ENCODE measurements at regions not wholly inside any gene's neighbourhood (a gene's known extent, or its start where the extent isn't known, plus 50 kb on each side); places are given as distances from the start of the nearest gene placed in this dataset.

DNA sequence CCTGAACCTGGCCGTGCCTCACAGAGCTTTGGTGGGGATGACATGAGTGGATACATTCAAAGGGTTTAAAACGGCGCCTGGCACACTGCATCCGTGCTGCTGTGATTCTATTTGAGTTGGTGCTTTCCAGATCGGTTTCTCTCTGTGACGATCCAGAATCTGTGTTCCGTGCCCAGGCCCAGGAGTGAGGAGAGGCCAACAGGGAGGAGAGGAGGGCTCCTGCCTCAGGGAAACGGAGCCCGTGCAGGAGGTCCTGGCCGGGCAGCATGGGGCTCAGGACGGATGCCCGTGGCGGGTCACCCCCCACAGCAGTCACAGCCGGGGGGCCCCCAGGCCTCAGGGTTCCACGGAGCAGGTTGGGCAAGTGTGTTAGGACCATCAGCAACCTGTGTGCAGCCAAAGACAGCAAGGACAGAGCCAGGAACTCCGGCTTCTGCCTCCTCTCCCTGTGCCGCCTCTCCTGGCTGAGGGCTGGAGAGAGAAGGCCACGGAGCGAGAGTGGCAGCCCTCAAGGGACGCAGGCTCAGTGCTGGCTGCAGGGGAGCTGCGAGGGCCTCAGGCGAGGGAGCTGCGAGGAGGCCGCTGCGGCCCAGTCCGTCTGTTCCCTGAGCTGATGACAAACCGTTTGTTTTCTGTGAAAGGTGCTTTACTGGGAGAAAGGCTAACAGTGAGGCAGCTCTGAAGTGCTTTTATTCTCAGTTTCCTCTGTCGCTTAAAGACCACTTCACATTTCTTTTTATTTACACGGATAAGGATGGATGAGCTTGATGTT lies 99.3 kb downstream of the METRNL start:
- no peak for DNase-seq

DNA sequence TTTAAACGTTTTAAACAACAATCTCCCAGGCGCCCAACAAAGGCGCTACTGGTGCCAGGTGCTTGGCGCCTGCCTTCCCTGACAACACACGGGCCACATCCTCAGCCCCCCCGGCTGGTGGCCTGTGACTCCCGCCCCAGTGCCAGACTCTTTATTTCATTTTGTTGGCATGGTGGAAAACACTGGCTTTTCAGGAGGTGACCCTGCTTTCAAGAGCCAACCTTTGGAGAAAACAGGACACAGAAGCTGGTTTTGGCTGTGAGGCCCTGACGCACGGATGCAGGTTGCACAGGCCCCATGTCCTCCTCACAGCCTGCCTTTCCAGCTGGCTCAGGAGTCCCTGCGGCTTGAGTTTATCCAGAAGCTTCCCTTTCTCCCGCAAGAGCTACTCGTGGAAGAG lies 100.0 kb downstream of the METRNL start:
- no peak for DNase-seq

DNA sequence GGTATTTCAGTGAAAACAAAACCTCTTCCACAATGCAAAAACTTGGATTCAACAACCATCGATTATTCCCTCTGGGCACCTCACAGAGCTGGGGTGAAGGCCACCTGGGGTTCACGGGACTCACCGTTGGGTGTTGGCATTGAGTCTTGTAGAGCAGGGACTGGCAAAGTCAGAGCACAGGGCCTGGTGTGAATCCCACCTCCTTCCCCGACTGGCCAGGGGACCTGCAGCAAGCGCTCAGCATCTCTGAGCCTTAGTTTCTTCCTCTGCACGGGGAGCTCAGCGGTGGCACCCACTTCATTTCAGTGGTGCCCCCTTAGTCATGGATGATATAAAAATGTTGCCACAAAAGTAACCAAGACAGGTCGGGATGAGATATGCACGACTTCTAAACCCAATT lies 100.4 kb downstream of the METRNL start:
- no peak for DNase-seq

DNA sequence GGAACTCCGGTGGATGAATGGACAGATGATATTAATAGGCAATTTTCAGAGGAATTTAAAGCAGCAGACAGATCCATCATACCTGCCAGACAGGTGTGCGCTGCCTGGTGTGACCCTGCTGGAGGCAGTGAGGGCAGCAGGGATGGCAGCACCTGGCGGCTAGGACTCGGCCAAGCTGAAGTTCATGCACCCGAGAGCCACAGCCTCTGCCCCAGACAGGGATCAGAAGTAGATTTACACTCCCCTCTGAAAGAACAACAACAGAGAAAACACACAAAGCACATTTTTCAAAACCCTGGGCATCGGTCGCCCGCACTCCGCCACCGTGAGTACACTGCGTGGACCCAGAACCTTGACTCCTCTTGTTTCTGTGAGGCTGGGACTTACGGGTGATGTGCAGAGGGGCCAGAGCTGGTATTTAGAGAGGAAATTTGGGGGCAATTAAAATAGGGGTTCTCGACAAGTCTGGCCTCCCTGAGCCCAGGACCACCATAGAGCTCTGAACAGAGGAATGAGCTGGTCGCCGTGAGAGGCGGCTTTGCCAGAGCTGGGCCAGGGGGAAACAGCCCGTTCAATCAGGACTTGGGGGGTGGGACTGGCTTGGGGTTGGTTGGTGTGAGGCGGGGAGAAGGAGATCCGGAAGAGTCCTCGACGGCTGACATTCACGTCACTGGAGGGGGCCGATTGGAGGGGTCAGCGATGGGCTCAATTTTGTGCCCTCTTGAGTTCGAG lies 101.0 kb downstream of the METRNL start:
- DNase-seq: no peak

- no peak for DNase-seq
These were observed 101.6 kb downstream of the METRNL start for GRCh38 chr17:83180996-83181481.

DNA sequence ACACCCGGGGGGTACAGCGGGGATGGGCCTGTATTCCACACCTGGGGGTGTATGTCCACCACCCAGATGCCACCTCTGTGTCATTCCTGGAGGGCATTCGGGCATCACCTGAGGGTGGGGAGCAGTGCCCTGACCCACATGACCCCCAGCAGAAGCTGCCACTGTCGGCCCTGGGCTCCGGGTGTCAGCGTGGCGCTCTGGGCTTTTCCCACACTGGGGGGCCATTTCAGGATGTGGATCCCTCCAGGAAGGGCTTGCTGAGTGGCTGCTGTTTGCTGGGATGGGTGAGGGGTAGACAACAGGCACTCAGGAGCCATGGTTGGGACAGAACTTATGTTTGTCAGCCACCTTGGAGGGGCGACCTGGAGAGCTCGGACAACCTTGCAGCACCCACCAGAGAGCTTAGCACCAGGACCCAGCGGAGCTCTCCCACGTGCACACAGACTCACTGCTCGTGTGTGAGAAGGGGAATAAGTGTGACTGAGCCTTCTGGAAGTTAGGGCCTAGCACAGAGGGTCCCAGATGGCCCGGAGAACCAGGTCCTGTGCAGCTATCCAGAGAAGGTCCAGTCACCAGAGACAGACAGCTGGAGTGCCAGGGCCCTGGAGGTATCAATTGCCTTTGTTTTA lies 102.7 kb downstream of the METRNL start:
- no peak for DNase-seq

DNA sequence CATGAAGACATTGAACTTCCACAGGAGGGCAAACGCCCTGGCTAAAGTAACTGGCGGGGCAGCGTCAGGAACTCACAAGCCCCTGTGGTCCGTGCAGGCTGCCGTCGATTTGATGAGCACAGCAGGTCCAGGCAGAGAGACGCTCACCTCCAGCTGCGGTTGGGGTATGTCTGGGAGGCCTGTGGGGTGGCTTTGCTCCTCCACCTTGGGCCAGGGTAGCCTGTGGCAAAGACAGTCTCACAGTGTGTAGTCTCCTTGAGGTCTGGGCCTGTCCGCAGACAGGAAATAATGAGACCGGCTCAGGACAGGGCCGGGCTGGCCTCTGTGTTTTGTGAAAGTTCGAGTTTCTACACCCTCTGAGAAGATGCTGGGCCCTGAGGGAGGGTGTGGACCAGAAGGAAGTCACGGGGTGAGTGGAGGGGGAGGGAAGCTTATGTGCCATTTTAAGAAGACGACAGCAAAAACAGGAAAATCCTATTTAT lies 103.3 kb downstream of the METRNL start:
- DNase-seq: no peak

GRCh38 chr17:83183145-83183948 lies 103.9 kb downstream of the METRNL start:
- no peak for DNase-seq

DNA sequence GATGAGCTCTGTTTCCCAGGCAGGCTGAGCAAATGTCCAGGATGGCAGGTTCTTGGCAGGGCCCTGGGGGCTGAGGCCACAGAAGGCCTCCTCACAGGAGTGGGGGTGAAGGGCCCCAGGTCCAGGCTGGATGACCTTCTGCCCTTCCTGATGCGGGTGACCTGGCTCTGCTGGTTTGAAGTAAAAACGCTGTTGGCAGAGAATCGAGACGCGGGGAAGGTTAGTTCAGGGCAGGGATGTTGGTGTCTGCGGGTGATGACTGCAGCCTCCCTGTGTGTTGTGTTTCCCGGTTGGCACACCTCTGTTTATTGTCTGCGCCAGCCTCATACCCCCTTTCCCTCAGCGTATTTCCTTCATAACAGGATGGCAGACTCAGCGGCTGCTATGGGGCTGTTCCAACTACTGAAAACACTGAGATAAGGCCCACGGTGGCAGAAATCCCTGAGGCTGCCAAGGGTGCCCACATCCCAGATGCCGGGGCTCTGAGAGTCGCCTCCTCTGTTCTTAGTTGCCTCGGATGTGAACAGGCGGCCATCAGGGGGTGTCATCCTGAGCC lies 104.6 kb downstream of the METRNL start:
- DNase-seq: no peak

- DNase-seq: no peak
These were observed 105.9 kb downstream of the METRNL start for GRCh38 chr17:83185023-83186002.

GRCh38 chr17:83186226-83186625 lies 106.8 kb downstream of the METRNL start:
- DNase-seq: no peak

GRCh38 chr17:83186751-83187421 lies 107.5 kb downstream of the METRNL start:
- DNase-seq: no peak

DNA sequence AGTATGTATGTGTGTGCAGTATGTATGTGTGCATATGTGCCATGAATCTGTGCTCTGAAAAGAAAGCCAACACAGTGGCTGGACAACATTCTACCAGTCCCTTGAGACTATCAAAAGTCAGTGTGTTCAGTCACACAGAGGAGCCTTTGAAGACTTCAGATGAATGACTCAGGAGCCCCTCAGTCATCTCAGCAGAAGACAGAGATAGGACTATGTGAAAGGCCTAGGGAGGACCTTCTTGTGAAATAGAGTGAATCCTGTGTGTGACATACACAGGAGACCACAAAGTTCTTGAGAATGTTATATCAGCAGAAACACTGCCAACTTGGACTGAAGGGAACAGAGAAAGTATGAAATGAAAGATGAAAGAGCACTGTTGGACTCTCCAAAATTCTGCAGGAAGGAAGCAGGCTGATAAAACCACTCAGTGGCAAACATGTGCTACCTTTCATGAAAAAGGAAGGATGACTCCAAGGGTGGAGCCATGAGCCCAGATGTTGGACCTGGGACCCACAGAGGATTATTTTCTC lies 108.4 kb downstream of the METRNL start:
- DNase-seq: no peak

DNA sequence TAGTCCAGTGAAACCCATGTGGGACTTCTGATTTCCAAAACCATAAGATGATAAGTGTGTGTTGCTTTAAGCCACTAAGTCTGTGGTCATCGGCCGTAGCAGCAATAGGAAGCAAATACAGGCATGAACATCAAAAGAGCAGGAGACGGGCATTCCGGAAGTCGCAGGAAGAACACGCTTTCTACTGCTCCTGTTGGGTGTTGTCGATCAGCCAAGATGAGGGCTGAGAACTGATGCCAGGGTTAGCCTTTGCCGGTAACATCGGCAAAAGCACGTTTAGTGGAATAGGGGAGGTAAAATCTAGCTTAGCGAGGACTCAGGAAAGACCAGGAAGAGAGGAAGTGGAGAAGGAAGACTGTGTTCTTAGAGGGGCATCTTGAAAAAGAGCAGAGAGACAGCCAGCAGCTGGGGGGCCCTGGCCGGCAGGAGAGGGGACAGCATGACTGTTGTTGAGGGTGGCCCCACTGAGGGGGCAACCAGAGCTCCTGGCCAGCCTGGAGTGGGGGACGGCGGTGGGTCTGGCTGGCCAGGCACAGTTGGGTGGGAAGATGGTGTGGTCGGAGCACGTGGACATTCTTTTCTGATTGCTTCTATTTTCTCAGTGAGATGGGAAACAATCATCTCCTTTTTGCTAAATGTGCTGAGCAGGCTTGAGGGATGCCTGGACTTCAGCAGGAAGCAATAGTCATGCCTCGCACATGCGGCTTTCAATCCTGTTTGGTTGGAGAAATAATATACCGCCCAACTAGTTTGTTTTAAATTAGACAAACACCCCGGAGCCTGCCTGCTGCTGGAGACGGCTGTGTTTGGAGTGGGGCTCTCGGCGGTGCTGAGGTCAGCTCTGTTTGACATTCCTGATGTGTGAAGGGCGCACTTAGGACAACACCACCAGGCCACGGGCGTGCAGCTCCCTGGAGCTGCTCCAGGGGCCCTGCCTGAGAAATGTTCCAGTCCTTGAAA lies 109.9 kb downstream of the METRNL start:
- no peak for DNase-seq

DNA sequence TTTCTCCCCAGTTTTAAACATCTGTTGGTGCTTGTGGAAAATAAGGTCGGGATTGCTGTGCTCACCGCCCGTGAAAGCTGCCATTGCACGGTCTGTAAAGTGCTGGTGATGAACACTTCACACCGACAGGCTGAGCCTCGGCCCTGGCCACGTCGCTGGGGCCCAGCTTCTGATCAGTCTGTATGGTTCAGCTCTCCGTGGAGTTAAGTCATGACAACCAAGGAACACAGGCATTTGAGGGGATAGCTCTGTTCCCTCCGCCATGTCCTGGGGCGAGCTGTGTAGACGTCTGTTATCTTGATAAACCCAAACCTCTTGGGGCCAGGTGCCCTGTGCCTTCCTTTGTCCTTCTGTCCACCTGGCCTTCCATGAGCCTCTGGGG lies 110.6 kb downstream of the METRNL start:
- no peak for DNase-seq

- DNase-seq: no peak
These were observed 111.4 kb downstream of the METRNL start for GRCh38 chr17:83190601-83191387.

DNA sequence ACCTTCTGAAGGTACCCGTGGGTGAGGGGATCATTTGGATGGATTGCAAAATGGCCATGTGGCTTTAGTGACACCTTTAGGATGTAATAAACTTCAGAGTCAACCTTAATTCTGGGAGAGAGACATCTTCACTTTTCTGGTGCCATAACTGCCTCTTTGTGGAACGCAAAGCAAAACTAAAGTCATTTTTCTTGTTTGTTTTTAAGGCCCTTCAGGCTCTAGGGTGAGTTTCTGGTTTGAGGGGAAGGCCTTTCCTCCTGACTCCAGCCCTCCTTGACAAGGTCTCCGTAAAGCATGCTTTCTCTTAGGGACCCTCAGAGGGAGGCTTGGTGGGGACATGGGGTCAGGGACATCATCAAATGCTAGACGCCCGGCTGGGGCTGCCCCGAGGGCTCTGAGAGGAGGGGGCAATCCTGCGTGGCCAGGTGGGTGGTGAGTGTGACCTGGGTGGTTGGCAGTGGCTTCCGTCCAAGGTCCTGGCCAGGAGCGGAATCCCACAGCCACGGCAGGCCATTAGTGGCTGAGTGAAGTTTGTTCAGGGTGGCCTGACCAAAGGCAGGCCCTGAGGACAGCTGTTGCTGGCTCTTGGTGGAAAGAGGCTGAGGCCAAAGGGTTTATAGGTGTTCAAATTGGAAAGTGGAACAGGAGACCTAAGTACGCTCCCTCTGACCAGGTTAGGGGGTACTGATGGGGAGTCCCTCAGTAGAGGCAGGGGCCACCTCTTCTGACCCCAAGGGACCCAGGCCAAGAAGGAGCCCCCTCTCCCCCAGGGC lies 112.2 kb downstream of the METRNL start:
- DNase-seq: no peak

All from activated CD4-positive, CD25-positive, alpha-beta regulatory T cell (primary cell).